Upper lobe of left lung (tissue), 6 donors: ENCODE measurements at regions not wholly inside any gene's neighbourhood (a gene's known extent, or its start where the extent isn't known, plus 50 kb on each side); places are given as distances from the start of the nearest gene placed in this dataset.

Source experiments
- ATAC-seq, 2 donors: fragments of 200-7000 bp; cut with Tn5 transposase; one replicate each; pipeline ENCODE4 v1.9.1; 2022; ENCODE audit warnings: mild to moderate bottlenecking in 2 of 2, moderate library complexity in 2 of 2; ENCODE audit not compliant: low FRiP score in 2 of 2
- DNase-seq, 2 donors: peaks; one replicate each; pipeline ENCODE4 v3.0.0-alpha.2; 2019 to 2020
- H3K27ac ChIP-seq, 4 donors: fragments of 200-600 bp; sonication (generic); one replicate each; pipeline ENCODE4 v1.5.1; 2016 to 2019
- H3K27me3 ChIP-seq, 4 donors: fragments of 200-600 bp; sonication (generic); one replicate each; pipeline ENCODE4 v1.5.1; 2017 to 2019
- H3K36me3 ChIP-seq, 4 donors: fragments of 200-600 bp; sonication (generic); one replicate each; pipeline ENCODE4 v1.5.1; 2016 to 2019
- H3K4me1 ChIP-seq, 4 donors: fragments of 200-600 bp; sonication (generic); one replicate each; pipeline ENCODE4 v1.5.1; 2018 to 2019
- H3K4me3 ChIP-seq, 4 donors: fragments of 200-600 bp; sonication (generic); one replicate each; pipeline ENCODE4 v1.5.1; 2017 to 2019; ENCODE audit warnings: mild to moderate bottlenecking in 2 of 4, moderate library complexity in 1 of 4
- H3K9me3 ChIP-seq, 4 donors: fragments of 200-600 bp; sonication (generic); one replicate each; pipeline ENCODE4 v1.5.1; 2018 to 2019
- CTCF ChIP-seq, 6 experiments: fragments of 450-650 bp in 4 of 6; fragments of 200-600 bp in 2 of 6; sonication (generic) in 2 of 6; IDR thresholded peaks; one replicate each; pipeline ENCODE4 v1.5.1; 2016 to 2019; ENCODE audit warnings: antibody characterized with exemption in 6 of 6
- EP300 ChIP-seq, 4 donors: sonication (generic); formaldehyde crosslinking; IDR thresholded peaks; one replicate each; pipeline ENCODE4 v1.5.1; 2017; ENCODE audit warnings: antibody characterized with exemption in 4 of 4, control low read depth in 2 of 4
- POLR2A ChIP-seq, 4 donors: fragments of 450-650 bp; IDR thresholded peaks; one replicate each; pipeline ENCODE4 v1.5.1; 2016 to 2017; ENCODE audit warnings: antibody characterized with exemption in 4 of 4, mild to moderate bottlenecking in 2 of 4
- POLR2AphosphoS5 ChIP-seq, 2 donors: sonication (generic); formaldehyde crosslinking; IDR thresholded peaks; one replicate each; pipeline ENCODE4 v1.5.1; 2017; ENCODE audit warnings: antibody characterized with exemption in 2 of 2
- WGBS, 2 donors: methylation state at CpG; one replicate each; pipeline ENCODE4 v1.1.5; 2017 to 2018; 5-methylcytosine and 5-hydroxymethylcytosine counted together
- donor health status: DM: no; HTN: no; CAD: no; lungs with moderate emphysema.
- donor health status: DM: no; HTN: yes; CAD: no; lungs with severe emphysema.

GRCh38 chr16:51442141-51442870, 291.2 kb upstream of the SALL1 start:
- H3K36me3 ChIP-seq: no peaks in the 10 kb centered on the region
- ATAC-seq (no peak), DNase-seq (no peak)
- no peak overlapping the region for H3K27ac ChIP-seq
- no peaks in the 10 kb centered on the region for H3K27me3 ChIP-seq
- no peaks in the 10 kb centered on the region for H3K9me3 ChIP-seq
- no peaks in the 10 kb centered on the region for H3K4me1 ChIP-seq
- H3K4me3 ChIP-seq: no peak overlapping the region
- no peak for TF ChIP-seq EP300 (IDR thresholded peaks at IDR 0.05)
- no peak for TF ChIP-seq CTCF (IDR thresholded peaks at IDR 0.05)
- TF ChIP-seq POLR2AphosphoS5 (IDR thresholded peaks at IDR 0.05): no peak
- no peak for TF ChIP-seq POLR2A (IDR thresholded peaks at IDR 0.05)
- WGBS, 2 donors: 63 to 64% methylated on average over 8 of the region's 8 CpGs

- ATAC-seq (no peak), DNase-seq (no peak)
- 18 to 21% methylated on average over 14 of the region's 14 CpGs for WGBS, 2 donors
- Histone ChIP-seq H3K4me1 (no peaks in the 10 kb centered on the region), H3K27ac (no peak overlapping the region), H3K9me3 (no peaks in the 10 kb centered on the region), H3K27me3 (no peaks in the 10 kb centered on the region), H3K36me3 (no peaks in the 10 kb centered on the region), H3K4me3 (no peak overlapping the region)
- TF ChIP-seq EP300 (IDR thresholded peaks at IDR 0.05) (no peak), CTCF (IDR thresholded peaks at IDR 0.05) (no peak), POLR2AphosphoS5 (IDR thresholded peaks at IDR 0.05) (no peak), POLR2A (IDR thresholded peaks at IDR 0.05) (no peak)
These were observed 289.2 kb upstream of the SALL1 start for GRCh38 chr16:51440131-51440889.

DNA sequence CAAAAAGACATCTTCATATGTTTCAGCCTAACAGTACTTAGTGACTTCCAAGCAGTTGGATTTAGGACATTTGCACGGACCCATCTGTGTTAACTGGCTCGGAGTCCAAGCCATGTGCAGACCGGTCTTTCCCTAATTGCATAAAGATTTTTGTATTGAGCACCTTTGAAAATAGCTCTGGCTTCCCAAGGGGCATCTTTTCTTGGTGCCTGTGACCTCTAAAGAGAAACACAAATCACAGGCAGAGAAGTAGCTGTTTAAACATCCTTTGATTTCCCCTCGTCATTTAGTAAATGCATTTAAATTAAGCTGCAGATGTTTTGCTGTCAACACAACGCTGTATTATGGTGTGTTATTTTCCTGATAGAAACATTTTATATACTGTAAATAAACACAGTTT, 288.2 kb upstream of the SALL1 start:
- WGBS, 2 donors: 65 to 66% methylated on average over 5 of the region's 5 CpGs
- no peaks in the 10 kb centered on the region for H3K27me3 ChIP-seq
- ATAC-seq: no peak

DNA sequence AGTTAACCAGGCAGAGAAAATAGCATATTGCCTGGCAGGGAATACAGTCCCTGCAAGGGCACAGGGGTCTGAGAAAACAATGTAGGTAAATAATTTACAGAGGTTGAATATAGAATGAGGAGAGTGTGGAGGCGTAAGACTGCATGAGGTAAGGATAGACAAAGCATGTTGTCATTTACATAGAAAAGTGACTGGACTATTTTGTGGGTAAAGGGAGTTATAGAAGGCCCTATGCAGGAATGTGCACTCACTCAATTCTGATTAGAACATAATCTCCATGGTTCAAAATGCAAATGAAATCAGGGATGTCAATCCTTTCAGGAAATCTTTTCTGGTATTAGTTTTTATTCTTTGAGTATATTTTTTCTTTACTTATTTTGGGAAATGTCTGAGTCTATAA, 285.7 kb upstream of the SALL1 start:
- H3K4me1 ChIP-seq: no peaks in the 10 kb centered on the region
- H3K4me3 ChIP-seq: no peak overlapping the region
- ATAC-seq (no peak), DNase-seq (no peak)
- no peak overlapping the region for H3K27ac ChIP-seq
- H3K36me3 ChIP-seq: no peaks in the 10 kb centered on the region
- H3K9me3 ChIP-seq: no peaks in the 10 kb centered on the region
- no peak for TF ChIP-seq POLR2AphosphoS5 (IDR thresholded peaks at IDR 0.05)
- no peak for TF ChIP-seq POLR2A (IDR thresholded peaks at IDR 0.05)
- no peak for TF ChIP-seq CTCF (IDR thresholded peaks at IDR 0.05)
- TF ChIP-seq EP300 (IDR thresholded peaks at IDR 0.05): no peak
- no peaks in the 10 kb centered on the region for H3K27me3 ChIP-seq
- WGBS, 2 donors: 85 to 92% methylated on average over 1 of the region's 1 CpG

More for the DNA sequence above, 288.2 kb upstream of the SALL1 start:
- H3K36me3 ChIP-seq: no peaks in the 10 kb centered on the region
- H3K27ac ChIP-seq: no peak overlapping the region
- no peak for TF ChIP-seq CTCF (IDR thresholded peaks at IDR 0.05)
- no peak for TF ChIP-seq EP300 (IDR thresholded peaks at IDR 0.05)
- no peak for TF ChIP-seq POLR2A (IDR thresholded peaks at IDR 0.05)
- no peak for TF ChIP-seq POLR2AphosphoS5 (IDR thresholded peaks at IDR 0.05)
- no peaks in the 10 kb centered on the region for H3K4me1 ChIP-seq
- no peaks in the 10 kb centered on the region for H3K9me3 ChIP-seq
- DNase-seq: no peak
- no peak overlapping the region for H3K4me3 ChIP-seq
